Neural progenitor cell (in vitro differentiated cells): ENCODE measurements at regions not wholly inside any gene's neighbourhood (a gene's known extent, or its start where the extent isn't known, plus 50 kb on each side); places are given as distances from the start of the nearest gene placed in this dataset.

Experiments used
- DNase-seq: peaks from one replicate; pipeline ENCODE4 v3.0.0-alpha.2; 2016; ENCODE audit warnings: low spot score
- H2AFZ ChIP-seq: fragments of 200-600 bp; sonication (generic); replicated peaks from 2 replicates; pipeline ENCODE4 v1.6.1; 2016; ENCODE audit warnings: antibody characterized with exemption
- H3F3A ChIP-seq: fragments of 200-600 bp; sonication (generic); 2 replicates; pipeline ENCODE4 v1.6.1; 2016; ENCODE audit warnings: antibody characterized with exemption, low read depth
- H3K27ac ChIP-seq: fragments of 200-600 bp; sonication (generic); 2 replicates; pipeline ENCODE4 v1.5.1; 2016; ENCODE audit warnings: mild to moderate bottlenecking
- H3K27me3 ChIP-seq: fragments of 200-600 bp; sonication (generic); 2 replicates; pipeline ENCODE4 v1.6.1; 2016; ENCODE audit warnings: mild to moderate bottlenecking, moderate library complexity
- H3K36me3 ChIP-seq: fragments of 200-600 bp; sonication (generic); 2 replicates; pipeline ENCODE4 v1.5.1; 2016
- H3K4me1 ChIP-seq: fragments of 200-600 bp; sonication (generic); 2 replicates; pipeline ENCODE4 v1.6.1; 2016; ENCODE audit warnings: mixed run types
- H3K4me2 ChIP-seq: fragments of 200-600 bp; sonication (generic); 2 replicates; pipeline ENCODE4 v1.6.1; 2016
- H3K4me3 ChIP-seq: fragments of 200-600 bp; sonication (generic); 2 replicates; pipeline ENCODE4 v1.5.1; 2016
- H3K79me2 ChIP-seq: fragments of 200-600 bp; sonication (generic); 2 replicates; pipeline ENCODE4 v1.6.1; 2016; ENCODE audit warnings: low read depth
- H3K9ac ChIP-seq: fragments of 200-600 bp; sonication (generic); 2 replicates; pipeline ENCODE4 v1.6.1; 2016
- H3K9me3 ChIP-seq: fragments of 200-600 bp; sonication (generic); 2 replicates; pipeline ENCODE4 v1.5.1; 2016; ENCODE audit warnings: low read depth
- H4K20me1 ChIP-seq: fragments of 200-600 bp; sonication (generic); 2 replicates; pipeline ENCODE4 v1.6.1; 2016; ENCODE audit warnings: low read depth
- H3K27ac Mint-ChIP-seq: 3 replicates; pipeline ENCODE4 v1.8.0; 2021; ENCODE audit warnings: mixed read lengths
- H3K27me3 Mint-ChIP-seq: 2 replicates; pipeline ENCODE4 v1.8.0; 2022; ENCODE audit warnings: low read depth, mild to moderate bottlenecking, inconsistent platforms, moderate library complexity, mixed read lengths; ENCODE audit not compliant: insufficient read depth
- H3K36me3 Mint-ChIP-seq: 3 replicates; pipeline ENCODE4 v1.8.0; 2021; ENCODE audit warnings: mixed read lengths
- H3K4me1 Mint-ChIP-seq: 3 replicates; pipeline ENCODE4 v1.8.0; 2021; ENCODE audit warnings: mixed read lengths
- H3K4me3 Mint-ChIP-seq: 3 replicates; pipeline ENCODE4 v1.8.0; 2021; ENCODE audit warnings: mild to moderate bottlenecking, moderate library complexity, mixed read lengths
- H3K9me3 Mint-ChIP-seq: 3 replicates; pipeline ENCODE4 v1.8.0; 2020; ENCODE audit warnings: mixed read lengths
- EZH2 ChIP-seq: fragments of 200-600 bp; sonication (generic); IDR thresholded peaks from 2 replicates; pipeline ENCODE4 v1.6.1; 2017; ENCODE audit warnings: antibody characterized with exemption, mild to moderate bottlenecking, moderate library complexity
- EZH2phosphoT487 ChIP-seq: fragments of 200-600 bp; sonication (generic); IDR thresholded peaks from 2 replicates; pipeline ENCODE4 v1.6.1; 2017; ENCODE audit warnings: antibody characterized with exemption
- TF ChIP-seq, protein P1 (sequence below): fragments of 200-600 bp; sonication (generic); IDR thresholded peaks from 2 replicates; pipeline ENCODE4 v1.5.1; 2017; ENCODE audit warnings: antibody characterized with exemption, mild to moderate bottlenecking

GRCh38 chrX:95622200-95622599 is 1062.4 kb upstream of the DIAPH2 start:
- Histone ChIP-seq H3K4me2 (no peak overlapping the region), H3K9ac (no peak overlapping the region), H3K27ac (no peak overlapping the region), H3K9me3 (no peaks in the 10 kb centered on the region), H3K36me3 (no peaks in the 10 kb centered on the region), H3K4me1 (no peaks in the 10 kb centered on the region), H4K20me1 (no peaks in the 10 kb centered on the region), H3K27me3 (no peaks in the 10 kb centered on the region), H3K4me3 (no peak overlapping the region), H2AFZ (no peak overlapping the region), H3K79me2 (no peaks in the 10 kb centered on the region), H3F3A (no peaks in the 10 kb centered on the region)
- no peak overlapping the region for H3K27ac Mint-ChIP-seq
- TF ChIP-seq EZH2: no peak
- no peak for TF ChIP-seq EZH2phosphoT487
- TF ChIP-seq, protein P1, sequence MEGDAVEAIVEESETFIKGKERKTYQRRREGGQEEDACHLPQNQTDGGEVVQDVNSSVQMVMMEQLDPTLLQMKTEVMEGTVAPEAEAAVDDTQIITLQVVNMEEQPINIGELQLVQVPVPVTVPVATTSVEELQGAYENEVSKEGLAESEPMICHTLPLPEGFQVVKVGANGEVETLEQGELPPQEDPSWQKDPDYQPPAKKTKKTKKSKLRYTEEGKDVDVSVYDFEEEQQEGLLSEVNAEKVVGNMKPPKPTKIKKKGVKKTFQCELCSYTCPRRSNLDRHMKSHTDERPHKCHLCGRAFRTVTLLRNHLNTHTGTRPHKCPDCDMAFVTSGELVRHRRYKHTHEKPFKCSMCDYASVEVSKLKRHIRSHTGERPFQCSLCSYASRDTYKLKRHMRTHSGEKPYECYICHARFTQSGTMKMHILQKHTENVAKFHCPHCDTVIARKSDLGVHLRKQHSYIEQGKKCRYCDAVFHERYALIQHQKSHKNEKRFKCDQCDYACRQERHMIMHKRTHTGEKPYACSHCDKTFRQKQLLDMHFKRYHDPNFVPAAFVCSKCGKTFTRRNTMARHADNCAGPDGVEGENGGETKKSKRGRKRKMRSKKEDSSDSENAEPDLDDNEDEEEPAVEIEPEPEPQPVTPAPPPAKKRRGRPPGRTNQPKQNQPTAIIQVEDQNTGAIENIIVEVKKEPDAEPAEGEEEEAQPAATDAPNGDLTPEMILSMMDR: no peak
- H3K4me3 Mint-ChIP-seq: no peak overlapping the region
- no peaks in the 10 kb centered on the region for H3K36me3 Mint-ChIP-seq
- H3K9me3 Mint-ChIP-seq: peaks cover 10% of the 10 kb centered on the region
- H3K4me1 Mint-ChIP-seq: no peaks in the 10 kb centered on the region
- peaks cover 3% of the 10 kb centered on the region for H3K27me3 Mint-ChIP-seq
- DNase-seq: no peak

- no peaks in the 10 kb centered on the region for H4K20me1 ChIP-seq
- no peaks in the 10 kb centered on the region for H3F3A ChIP-seq
- H3K27ac ChIP-seq: no peak overlapping the region
- Mint-ChIP-seq H3K27ac (no peak overlapping the region), H3K9me3 (peaks cover 21% of the 10 kb centered on the region), H3K4me1 (no peaks in the 10 kb centered on the region), H3K36me3 (no peaks in the 10 kb centered on the region), H3K27me3 (no peaks in the 10 kb centered on the region), H3K4me3 (no peak overlapping the region)
- peaks cover 29% of the 10 kb centered on the region for H3K9me3 ChIP-seq
- H3K4me3 ChIP-seq: no peak overlapping the region
- H3K79me2 ChIP-seq: no peaks in the 10 kb centered on the region
- no peak for DNase-seq
- H2AFZ ChIP-seq: no peak overlapping the region
- TF ChIP-seq EZH2 (no peak), EZH2phosphoT487 (no peak)
- TF ChIP-seq, protein P1: no peak
- no peaks in the 10 kb centered on the region for H3K36me3 ChIP-seq
- no peak overlapping the region for H3K9ac ChIP-seq
- H3K4me1 ChIP-seq: no peaks in the 10 kb centered on the region
- no peak overlapping the region for H3K4me2 ChIP-seq
- H3K27me3 ChIP-seq: no peaks in the 10 kb centered on the region
Measured at GRCh38 chrX:95626748-95627147, 1057.9 kb upstream of the DIAPH2 start.

DNA sequence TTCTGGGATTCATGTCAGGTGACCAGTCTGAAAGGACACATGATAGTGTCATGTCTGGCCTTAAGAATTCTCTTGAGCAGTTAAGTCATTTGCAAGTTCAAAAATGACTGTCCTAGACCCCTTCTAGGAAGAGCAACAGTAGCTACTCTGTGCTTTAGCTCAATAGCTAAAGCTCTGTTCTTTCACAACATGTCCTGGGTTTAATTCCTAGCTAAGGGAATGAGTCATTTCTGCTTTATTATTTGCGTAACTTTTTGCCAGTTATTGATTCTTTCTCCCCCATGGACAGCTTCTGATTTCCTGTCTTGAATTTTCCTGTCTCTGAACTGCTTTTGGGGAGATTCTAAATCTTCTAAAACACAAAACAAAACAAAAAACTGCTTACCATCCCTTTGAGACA is 1055.8 kb upstream of the DIAPH2 start:
- peaks cover 23% of the 10 kb centered on the region for H3K9me3 Mint-ChIP-seq

More for the DNA sequence above, 1055.8 kb upstream of the DIAPH2 start:
- no peak overlapping the region for H3K27ac ChIP-seq
- TF ChIP-seq EZH2phosphoT487 (no peak), EZH2 (no peak)
- TF ChIP-seq, protein P1: no peak
- no peak overlapping the region for H3K27ac Mint-ChIP-seq
- H3K4me2 ChIP-seq: no peak overlapping the region
- no peaks in the 10 kb centered on the region for H3K4me1 ChIP-seq
- DNase-seq: no peak
- no peak overlapping the region for H3K9ac ChIP-seq
- H3K9me3 ChIP-seq: peaks cover 31% of the 10 kb centered on the region
- no peaks in the 10 kb centered on the region for H4K20me1 ChIP-seq
- H3K36me3 ChIP-seq: no peaks in the 10 kb centered on the region
- H3K4me3 ChIP-seq: no peak overlapping the region
- no peak overlapping the region for H3K4me3 Mint-ChIP-seq
- no peaks in the 10 kb centered on the region for H3K27me3 Mint-ChIP-seq
- H2AFZ ChIP-seq: no peak overlapping the region
- no peaks in the 10 kb centered on the region for H3K36me3 Mint-ChIP-seq
- H3F3A ChIP-seq: no peaks in the 10 kb centered on the region
- no peaks in the 10 kb centered on the region for H3K4me1 Mint-ChIP-seq
- H3K27me3 ChIP-seq: no peaks in the 10 kb centered on the region
- no peaks in the 10 kb centered on the region for H3K79me2 ChIP-seq
